ENCODE measurements at regions not wholly inside any gene's neighbourhood (a gene's known extent, or its start where the extent isn't known, plus 50 kb on each side); places are given as distances from the start of the nearest gene placed in this dataset.

DNA sequence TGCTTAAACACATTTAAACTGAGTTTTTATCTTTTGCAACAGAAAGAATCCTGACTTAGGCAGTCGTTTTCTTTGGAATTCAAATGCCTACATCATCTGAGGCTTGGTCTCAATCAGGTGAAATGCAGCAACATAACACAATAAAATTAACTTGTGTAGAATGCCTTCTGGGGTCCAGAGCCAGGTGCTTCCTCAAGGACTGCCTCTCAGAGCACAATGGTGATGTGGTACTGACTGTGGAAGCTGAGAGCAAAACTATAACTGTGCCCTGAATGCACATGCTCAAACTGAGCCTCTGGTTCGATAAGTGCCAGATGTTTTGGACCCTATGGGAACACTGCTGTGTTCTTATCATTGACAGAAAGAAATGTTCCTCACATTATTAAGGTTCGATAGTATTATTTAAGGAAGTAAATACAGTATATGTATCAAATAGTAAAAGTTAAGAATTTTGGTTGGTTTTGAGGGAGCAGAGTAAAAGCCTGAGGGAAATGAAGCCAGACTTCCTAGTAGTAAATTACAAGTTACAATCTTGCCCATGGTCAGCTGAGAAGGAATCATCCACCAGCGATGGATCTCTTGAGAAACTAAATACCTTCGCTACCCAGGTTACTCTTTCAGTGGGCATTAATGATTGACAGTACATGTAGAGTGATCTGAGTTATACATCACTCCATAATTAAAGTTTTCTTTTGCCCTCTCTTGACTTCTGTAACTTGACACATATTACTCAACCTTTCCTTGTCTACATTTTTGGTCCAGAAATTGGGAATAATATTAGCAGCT is 122.9 kb upstream of the ATP2B1 start:
- POLR2A ChIA-PET (ENCODE audit: low non-redundant PET): no interaction called here

DNA sequence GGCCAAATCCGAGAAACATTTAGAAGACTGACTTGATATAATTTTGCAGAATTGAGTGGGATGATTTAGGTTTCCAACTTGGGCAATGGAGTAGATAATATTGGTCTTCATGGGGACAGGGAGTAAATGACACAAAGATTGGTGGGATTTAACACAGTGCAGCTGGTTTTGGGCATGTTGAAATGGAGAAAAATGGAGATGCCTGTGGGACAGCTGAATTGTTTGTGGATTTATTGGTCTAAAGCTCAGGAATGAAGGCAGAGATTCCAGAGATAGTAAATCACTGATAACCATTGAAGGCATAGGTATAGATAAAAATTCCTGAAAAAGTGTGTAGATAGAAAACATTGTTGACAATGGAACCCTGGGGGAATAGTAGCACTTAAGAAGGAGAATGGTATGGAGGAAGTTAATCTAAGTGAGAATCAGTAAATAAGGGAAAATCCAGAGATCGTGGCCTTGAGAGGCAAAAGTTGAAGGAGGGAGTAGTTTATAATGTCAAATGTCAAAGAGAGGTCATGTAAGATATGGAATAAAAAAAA is 120.9 kb upstream of the ATP2B1 start:
- no peak overlapping the region for H3K27ac ChIP-seq
- POLR2A ChIA-PET (ENCODE audit: low non-redundant PET): no interaction called here
- DNase-seq (ENCODE audit: low spot score): no peak
- CTCF ChIA-PET: no interaction called here
- TF ChIP-seq CTCF (conservative IDR thresholded peaks at IDR 0.05; ENCODE audit: low read depth): no peak

More for the DNA sequence above, 122.9 kb upstream of the ATP2B1 start:
- H3K27ac ChIP-seq: no peak overlapping the region
- no peak for TF ChIP-seq CTCF (conservative IDR thresholded peaks at IDR 0.05; ENCODE audit: low read depth)
- no peak for DNase-seq (ENCODE audit: low spot score)
- CTCF ChIA-PET: interaction anchor here (0.6 kb wide), 1 partner anchor 78 kb away, joined by 10 read pairs; no protein-coding TSS in a partner anchor

DNA sequence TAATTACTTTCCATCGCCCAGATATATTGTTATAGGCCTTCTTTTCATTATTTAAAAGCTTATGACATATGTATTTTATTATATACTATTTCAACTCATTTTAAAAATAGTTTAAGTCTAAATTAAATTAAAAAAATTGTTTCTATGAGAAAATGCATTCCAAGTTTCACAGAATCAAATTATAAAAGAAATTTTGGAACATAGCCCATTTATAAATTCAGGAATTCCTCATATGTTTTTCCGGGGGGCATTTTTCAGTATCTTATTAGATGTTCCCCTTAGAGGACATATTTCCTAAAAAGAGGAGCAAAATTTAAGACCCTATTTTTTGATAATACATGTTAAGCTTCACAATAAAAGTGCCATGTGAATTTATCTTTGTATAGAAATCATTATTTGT is 119.9 kb upstream of the ATP2B1 start:
- no peak for DNase-seq (ENCODE audit: low spot score)
- ChIA-PET POLR2A (ENCODE audit: low non-redundant PET) (no interaction called here), CTCF (no interaction called here)
- H3K27ac ChIP-seq: no peak overlapping the region
- no peak for TF ChIP-seq CTCF (conservative IDR thresholded peaks at IDR 0.05; ENCODE audit: low read depth)

DNA sequence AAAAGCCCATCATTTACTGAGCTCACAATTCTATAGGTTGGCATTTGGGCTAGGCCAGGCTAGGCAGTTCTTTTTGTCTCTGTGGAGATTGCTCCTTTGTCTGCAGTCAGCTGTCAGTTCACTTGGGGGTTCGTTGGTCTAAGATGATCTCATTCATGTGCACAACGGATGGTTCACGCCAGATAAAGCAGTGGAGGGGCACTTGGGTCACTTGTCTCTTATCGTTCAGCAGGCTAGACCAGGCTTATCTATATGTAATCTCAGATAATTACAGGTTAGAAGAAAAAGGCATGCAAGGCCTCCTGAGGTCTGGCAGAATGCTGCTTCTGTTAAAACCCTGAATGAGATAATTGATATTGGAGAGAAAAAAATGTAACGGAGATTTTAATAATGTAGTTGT is 119.0 kb upstream of the ATP2B1 start:
- ChIA-PET POLR2A (ENCODE audit: low non-redundant PET) (no interaction called here), CTCF (no interaction called here)
- H3K27ac ChIP-seq: no peak overlapping the region
- no peak for DNase-seq (ENCODE audit: low spot score)
- TF ChIP-seq CTCF (conservative IDR thresholded peaks at IDR 0.05; ENCODE audit: low read depth): no peak

DNA sequence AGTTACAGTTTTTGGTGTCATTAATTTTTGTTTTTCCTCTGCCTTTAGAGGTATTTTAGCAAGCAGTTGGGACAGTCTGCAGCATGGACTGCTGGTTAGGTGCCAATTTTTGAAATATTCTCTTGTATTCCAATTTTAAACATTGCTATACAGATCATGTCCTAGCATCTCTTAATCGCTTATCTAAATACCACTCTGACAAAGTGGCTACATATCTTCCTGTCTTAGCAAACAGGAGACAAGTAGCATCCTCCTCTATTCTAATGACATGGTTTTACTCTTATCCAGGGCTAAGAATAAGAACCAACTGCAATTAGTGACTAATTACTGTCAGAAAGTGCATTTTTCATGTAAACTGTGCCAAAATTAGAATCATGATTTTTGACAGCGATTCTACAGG is 117.8 kb upstream of the ATP2B1 start:
- H3K27ac ChIP-seq: no peak overlapping the region
- no peak for DNase-seq (ENCODE audit: low spot score)
- ChIA-PET POLR2A (ENCODE audit: low non-redundant PET) (no interaction called here), CTCF (no interaction called here)
- no peak for TF ChIP-seq CTCF (conservative IDR thresholded peaks at IDR 0.05; ENCODE audit: low read depth)

- no peak for TF ChIP-seq CTCF (conservative IDR thresholded peaks at IDR 0.05; ENCODE audit: low read depth)
- ChIA-PET POLR2A (ENCODE audit: low non-redundant PET) (no interaction called here), CTCF (no interaction called here)
- peak; percentile 30 for DNase-seq (ENCODE audit: low spot score)
- H3K27ac ChIP-seq: no peak overlapping the region
Measured at GRCh38 chr12:89825591-89826449, 117.2 kb upstream of the ATP2B1 start.
